ENCODE measurements at regions not wholly inside any gene's neighbourhood (a gene's known extent, or its start where the extent isn't known, plus 50 kb on each side); places are given as distances from the start of the nearest gene placed in this dataset.

- no peak for DNase-seq (ENCODE audit: low read depth in 2 of 2)
Measured at GRCh38 chr20:43243672-43244269, 54.1 kb upstream of the PTPRT start.

- no peak for DNase-seq (ENCODE audit: low read depth in 2 of 2)
Measured at GRCh38 chr20:43241057-43241702, 51.5 kb upstream of the PTPRT start.

Measured in dermis microvascular lymphatic vessel endothelial cell (primary cell).